HCT116 (cell line): ENCODE measurements at regions not wholly inside any gene's neighbourhood (a gene's known extent, or its start where the extent isn't known, plus 50 kb on each side); places are given as distances from the start of the nearest gene placed in this dataset.

Experiments used
- ATAC-seq: fragments of 200-7000 bp; cut with Tn5 transposase; 2 replicates; pipeline ENCODE4 v1.9.1; 2020; ENCODE audit warnings: mild to moderate bottlenecking, moderate library complexity
- BruUV-seq: library from RNA; stranded (reverse); fragments of 400-500 nt; replicated peaks from 2 replicates; lab custom pipeline; 2021; lab: Mats Ljungman, UMichigan
- CTCF ChIA-PET: fragments of 300-600 bp; sonication (Branson Sonifier 250); formaldehyde crosslinking; loops from one replicate; lab custom pipeline; 2021; ENCODE audit warnings: antibody characterized with exemption; lab: Charles Lee
- POLR2A ChIA-PET: fragments of 300-600, 350-600 bp; sonication (Branson Sonifier 250); formaldehyde crosslinking; loops from one replicate; lab custom pipeline; 2021; ENCODE audit warnings: antibody characterized with exemption; lab: Charles Lee
- RAD21 ChIA-PET, 2 experiments: fragments of 300-600 bp; sonication (Branson Sonifier 250); formaldehyde crosslinking; loops; one replicate each; lab custom pipeline; 2023; ENCODE audit warnings: low total read pairs in 2 of 2; ENCODE audit not compliant: uncharacterized antibody in 2 of 2, unreplicated experiment in 2 of 2, low non-redundant PET in 1 of 2; lab: Charles Lee
- DNase-seq: peaks from one replicate; pipeline ENCODE4 v3.0.0-alpha.2; 2010; ENCODE audit warnings: low read depth, low spot score
- H2AFZ ChIP-seq: fragments of 200-600 bp; shearing (Covaris generic), sonication (generic); 2 replicates; pipeline ENCODE4 v1.6.1; 2017; ENCODE audit warnings: low read depth, mixed run types, mixed read lengths, antibody characterized with exemption, low read length; ENCODE audit not compliant: poor library complexity, severe bottlenecking
- H3K27ac ChIP-seq: 2 replicates; pipeline ENCODE4 v1.5.1; 2012; ENCODE audit warnings: low read depth, low read length
- H3K27me3 ChIP-seq: fragments of 200-600 bp; sonication (generic); 2 replicates; pipeline ENCODE4 v1.6.1; 2016; ENCODE audit warnings: mixed run types, low read length, mixed read lengths; ENCODE audit not compliant: insufficient read depth
- H3K36me3 ChIP-seq, 2 experiments: fragments of 200-500 bp in 1 of 2; fragments of 200-600 bp in 1 of 2; sonication (Bioruptor generic) in 1 of 2; sonication (generic) in 1 of 2; 2 replicates each; pipeline versions ENCODE4 v1.5.1 to v1.6.1; 2014 to 2016; ENCODE audit warnings: low read length in 2 of 2, inconsistent platforms in 1 of 2, mixed read lengths in 1 of 2, mixed run types in 1 of 2; ENCODE audit not compliant: insufficient read depth in 2 of 2, control insufficient read depth in 1 of 2
- H3K4me1 ChIP-seq, 2 experiments: fragments of 200-600 bp in 1 of 2; sonication (generic) in 1 of 2; 2 replicates each; pipeline versions ENCODE4 v1.5.1 to v1.6.1; 2012 to 2017; ENCODE audit warnings: low read length in 2 of 2, inconsistent platforms in 1 of 2, mild to moderate bottlenecking in 1 of 2, mixed read lengths in 1 of 2, mixed run types in 1 of 2, moderate library complexity in 1 of 2; ENCODE audit not compliant: insufficient read depth in 2 of 2, control insufficient read depth in 1 of 2
- H3K4me2 ChIP-seq: fragments of 200-600 bp; sonication (generic); 2 replicates; pipeline ENCODE4 v1.6.1; 2017; ENCODE audit warnings: mixed run types, low read length, mixed read lengths
- H3K4me3 ChIP-seq, 2 experiments: fragments of 200-600 bp in 1 of 2; sonication (generic) in 1 of 2; replicated peaks in 1 of 2; 2 replicates each; pipeline ENCODE4 v1.5.1; 2011 to 2016; ENCODE audit warnings: low read length in 2 of 2, control low read depth in 1 of 2, low read depth in 1 of 2, mild to moderate bottlenecking in 1 of 2, mixed read lengths in 1 of 2, mixed run types in 1 of 2
- H3K79me2 ChIP-seq: fragments of 200-600 bp; sonication (generic); 2 replicates; pipeline ENCODE4 v1.6.1; 2017; ENCODE audit warnings: mild to moderate bottlenecking, mixed run types, low read length, moderate library complexity, mixed read lengths; ENCODE audit not compliant: insufficient read depth
- H3K9ac ChIP-seq: fragments of 200-600 bp; sonication (generic); 2 replicates; pipeline ENCODE4 v1.6.1; 2016; ENCODE audit warnings: low read length, mixed read lengths
- H3K9me2 ChIP-seq: fragments of 200-600 bp; sonication (generic), shearing (Covaris generic); 2 replicates; pipeline ENCODE4 v1.6.1; 2017; ENCODE audit warnings: mixed run types, mild to moderate bottlenecking, moderate library complexity; ENCODE audit not compliant: insufficient read depth
- H3K9me3 ChIP-seq, 2 experiments: fragments of 200-500 bp in 1 of 2; fragments of 200-600 bp in 1 of 2; sonication (Bioruptor generic) in 1 of 2; sonication (generic) in 1 of 2; 2 replicates each; pipeline ENCODE4 v1.6.1; 2014 to 2017; ENCODE audit warnings: low read length in 2 of 2, mixed read lengths in 2 of 2, inconsistent platforms in 1 of 2, low read depth in 1 of 2, mild to moderate bottlenecking in 1 of 2, mixed run types in 1 of 2, moderate library complexity in 1 of 2; ENCODE audit not compliant: control insufficient read depth in 1 of 2, insufficient read depth in 1 of 2
- H4K20me1 ChIP-seq: fragments of 200-600 bp; sonication (generic), shearing (Covaris generic); 2 replicates; pipeline ENCODE4 v1.6.1; 2017; ENCODE audit warnings: mixed run types, mild to moderate bottlenecking, moderate library complexity; ENCODE audit not compliant: insufficient read depth
- CBX3 ChIP-seq: IDR thresholded peaks from 2 replicates; pipeline ENCODE4 v1.6.1; 2012; ENCODE audit warnings: low read depth
- CEBPB ChIP-seq: IDR thresholded peaks from 2 replicates; pipeline ENCODE4 v1.6.1; 2012; ENCODE audit warnings: low read depth
- ELF1 ChIP-seq: IDR thresholded peaks from 2 replicates; pipeline ENCODE4 v1.6.1; 2012; ENCODE audit warnings: low read depth, borderline replicate concordance
- EZH2 ChIP-seq: fragments of 200-600 bp; sonication (generic); IDR thresholded peaks from 2 replicates; pipeline ENCODE4 v1.6.1; 2017; ENCODE audit warnings: antibody characterized with exemption, mixed run types
- EZH2phosphoT487 ChIP-seq: fragments of 200-600 bp; IDR thresholded peaks from 2 replicates; pipeline ENCODE4 v1.6.1; 2018; ENCODE audit warnings: antibody characterized with exemption, borderline replicate concordance
- FOSL1 ChIP-seq: IDR thresholded peaks from 2 replicates; pipeline ENCODE4 v1.6.1; 2012; ENCODE audit warnings: low read depth
- JUND ChIP-seq: IDR thresholded peaks from 2 replicates; pipeline ENCODE4 v1.6.1; 2012
- POLR2A ChIP-seq: IDR thresholded peaks from 2 replicates; pipeline ENCODE4 v1.7.0; 2011; ENCODE audit warnings: borderline replicate concordance; ENCODE audit not compliant: insufficient read depth, insufficient read length; ENCODE audit errors: extremely low read depth
- POLR2AphosphoS5 ChIP-seq: IDR thresholded peaks from 2 replicates; pipeline ENCODE4 v1.6.1; 2011; ENCODE audit warnings: mild to moderate bottlenecking, low read depth, low read length, moderate library complexity
- RAD21 ChIP-seq: IDR thresholded peaks from 2 replicates; pipeline ENCODE4 v1.6.1; 2012; ENCODE audit warnings: low read depth, mild to moderate bottlenecking
- REST ChIP-seq: IDR thresholded peaks from 2 replicates; pipeline ENCODE4 v1.6.1; 2012; ENCODE audit warnings: low read depth
- YY1 ChIP-seq: IDR thresholded peaks from 2 replicates; pipeline ENCODE4 v1.6.1; 2011; ENCODE audit warnings: low read length, low read depth, moderate library complexity, mild to moderate bottlenecking; ENCODE audit not compliant: insufficient replicate concordance; ENCODE audit errors: extremely low read depth
- ZBTB33 ChIP-seq: IDR thresholded peaks from 2 replicates; pipeline ENCODE4 v1.6.1; 2011; ENCODE audit warnings: mild to moderate bottlenecking, low read length, moderate library complexity; ENCODE audit not compliant: insufficient replicate concordance; ENCODE audit errors: extremely low read depth
- ZFX ChIP-seq: fragments of 450-650 bp; IDR thresholded peaks from 2 replicates; pipeline ENCODE4 v1.6.1; 2017
- ZNF274 ChIP-seq: fragments of 200-500 bp; sonication (Bioruptor generic); IDR thresholded peaks from 2 replicates; pipeline ENCODE4 v1.6.1; 2014; ENCODE audit warnings: mild to moderate bottlenecking, low read depth, low read length, inconsistent platforms
- intact Hi-C: fragments of 100-400 bp; cut with micrococcal nuclease; formaldehyde crosslinking; loops from 2 replicates; pipeline ENCODE4 v1.10.0; 2022
- TF ChIP-seq, protein P1 (sequence below): IDR thresholded peaks from 2 replicates; pipeline ENCODE4 v1.6.1; 2012
- TF ChIP-seq, protein P2 (sequence below), 3 experiments: fragments of 200-600 bp in 1 of 3; sonication (generic) in 1 of 3; IDR thresholded peaks in 2 of 3; conservative IDR thresholded peaks in 1 of 3; 2 replicates each; pipeline ENCODE4 v1.5.1; 2012 to 2017; ENCODE audit warnings: low read depth in 2 of 3, low read length in 2 of 3, antibody characterized with exemption in 1 of 3, borderline replicate concordance in 1 of 3, control low read depth in 1 of 3, mild to moderate bottlenecking in 1 of 3, mixed read lengths in 1 of 3, mixed run types in 1 of 3, moderate library complexity in 1 of 3; ENCODE audit not compliant: insufficient read depth in 1 of 3
- TF ChIP-seq, protein P3 (sequence below): IDR thresholded peaks from 2 replicates; pipeline ENCODE4 v1.6.1; 2012

- intact Hi-C loops, result no loop called here
- TF ChIP-seq ZFX (no peak), JUND (no peak), YY1 (no peak), CBX3 (no peak), POLR2A (no peak), ZBTB33 (no peak), CEBPB (no peak), REST (no peak), ELF1 (no peak), ZNF274 (no peak), RAD21 (no peak), EZH2phosphoT487 (no peak), FOSL1 (no peak), EZH2 (no peak), POLR2AphosphoS5 (no peak)
- TF ChIP-seq, protein P1, sequence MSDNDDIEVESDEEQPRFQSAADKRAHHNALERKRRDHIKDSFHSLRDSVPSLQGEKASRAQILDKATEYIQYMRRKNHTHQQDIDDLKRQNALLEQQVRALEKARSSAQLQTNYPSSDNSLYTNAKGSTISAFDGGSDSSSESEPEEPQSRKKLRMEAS, result no peak
- TF ChIP-seq, protein P2, sequence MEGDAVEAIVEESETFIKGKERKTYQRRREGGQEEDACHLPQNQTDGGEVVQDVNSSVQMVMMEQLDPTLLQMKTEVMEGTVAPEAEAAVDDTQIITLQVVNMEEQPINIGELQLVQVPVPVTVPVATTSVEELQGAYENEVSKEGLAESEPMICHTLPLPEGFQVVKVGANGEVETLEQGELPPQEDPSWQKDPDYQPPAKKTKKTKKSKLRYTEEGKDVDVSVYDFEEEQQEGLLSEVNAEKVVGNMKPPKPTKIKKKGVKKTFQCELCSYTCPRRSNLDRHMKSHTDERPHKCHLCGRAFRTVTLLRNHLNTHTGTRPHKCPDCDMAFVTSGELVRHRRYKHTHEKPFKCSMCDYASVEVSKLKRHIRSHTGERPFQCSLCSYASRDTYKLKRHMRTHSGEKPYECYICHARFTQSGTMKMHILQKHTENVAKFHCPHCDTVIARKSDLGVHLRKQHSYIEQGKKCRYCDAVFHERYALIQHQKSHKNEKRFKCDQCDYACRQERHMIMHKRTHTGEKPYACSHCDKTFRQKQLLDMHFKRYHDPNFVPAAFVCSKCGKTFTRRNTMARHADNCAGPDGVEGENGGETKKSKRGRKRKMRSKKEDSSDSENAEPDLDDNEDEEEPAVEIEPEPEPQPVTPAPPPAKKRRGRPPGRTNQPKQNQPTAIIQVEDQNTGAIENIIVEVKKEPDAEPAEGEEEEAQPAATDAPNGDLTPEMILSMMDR (IDR thresholded peaks at IDR 0.05 in 2 of 3, conservative IDR thresholded peaks at IDR 0.05 in 1 of 3; ENCODE audit: borderline replicate concordance in 1 of 3, insufficient read depth in 1 of 3, low read depth in 2 of 3, low read length in 2 of 3), result no peak
- TF ChIP-seq, protein P3, sequence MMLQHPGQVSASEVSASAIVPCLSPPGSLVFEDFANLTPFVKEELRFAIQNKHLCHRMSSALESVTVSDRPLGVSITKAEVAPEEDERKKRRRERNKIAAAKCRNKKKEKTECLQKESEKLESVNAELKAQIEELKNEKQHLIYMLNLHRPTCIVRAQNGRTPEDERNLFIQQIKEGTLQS, result no peak
- POLR2A ChIA-PET, result no interaction called here
Observed at GRCh38 chr12:116339800-116340371, 62.4 kb upstream of the MED13L start.

More at GRCh38 chr12:116339800-116340371, 62.4 kb upstream of the MED13L start:
- ChIA-PET RAD21 (no interaction called here), CTCF (no interaction called here)
- ATAC-seq (no peak), DNase-seq (no peak)
- no peak overlapping the region for H3K9ac ChIP-seq
- BruUV-seq, result no TSS peak
- H3K79me2 ChIP-seq, result no peaks in the 10 kb centered on the region
- no peak overlapping the region for H3K4me2 ChIP-seq
- H3K27me3 ChIP-seq, result no peaks in the 10 kb centered on the region
- no peaks in the 10 kb centered on the region for H3K36me3 ChIP-seq
- H3K27ac ChIP-seq, result no peak overlapping the region
- peaks cover 0 to 8% of the 10 kb centered on the region in 2 experiments; a peak in 1 of 4 replicates for H3K9me3 ChIP-seq
- no peaks in the 10 kb centered on the region for H3K9me2 ChIP-seq
- peaks cover 6 to 9% of the 10 kb centered on the region in 2 experiments; a peak in 2 of 4 replicates for H3K4me1 ChIP-seq
- H4K20me1 ChIP-seq, result no peaks in the 10 kb centered on the region
- H2AFZ ChIP-seq, result no peak overlapping the region
- no peak overlapping the region for H3K4me3 ChIP-seq
